ENCODE measurements at regions not wholly inside any gene's neighbourhood (a gene's known extent, or its start where the extent isn't known, plus 50 kb on each side); places are given as distances from the start of the nearest gene placed in this dataset.

DNA sequence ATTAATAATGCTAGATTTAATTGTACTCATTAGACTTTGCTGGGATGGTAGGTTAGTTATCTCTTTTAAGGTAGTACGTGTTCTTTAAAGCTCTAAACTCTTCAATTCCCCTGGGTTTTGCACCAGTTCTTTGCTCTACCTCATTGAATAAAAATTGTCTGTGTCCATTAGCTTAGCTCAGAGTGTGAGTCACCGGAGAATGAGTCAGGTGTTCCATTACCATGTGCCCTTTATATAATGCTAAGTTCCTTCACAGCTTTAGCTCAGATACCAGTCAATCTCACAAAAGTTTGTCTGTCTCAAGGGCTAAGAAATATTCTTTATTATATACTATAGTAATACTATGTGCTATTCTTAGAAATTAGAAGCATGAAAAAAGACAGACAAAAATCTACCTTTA is 339.4 kb downstream of the PRELID2 start:
- CTCF ChIA-PET (ENCODE audit: low intra/inter-chr PET ratio), result no interaction called here
- FAIRE-seq, result no peak
- no peak for TF ChIP-seq MNT (conservative IDR thresholded peaks at IDR 0.05)
- no peak for TF ChIP-seq RB1 (IDR thresholded peaks at IDR 0.05; ENCODE audit: low read depth)
- TF ChIP-seq FOSL1 (tag; conservative IDR thresholded peaks at IDR 0.05), result peak; percentile 93
- TF ChIP-seq JUND (IDR thresholded peaks at IDR 0.05; ENCODE audit: borderline replicate concordance, low read depth, low read length), result peak; percentile 75; the same call in 1 of the 2 replicates
- peak; percentile 83; the same call in 2 of the 3 replicates for TF ChIP-seq JUND (tag; IDR thresholded peaks at IDR 0.05; ENCODE audit: borderline replicate concordance, low read depth, low read length)
- TF ChIP-seq FOS (IDR thresholded peaks at IDR 0.05; ENCODE audit: extremely low read depth, insufficient read length), result peak; percentile 18
- no peak for TF ChIP-seq ZBTB17 (CRISPR knock-in tag; IDR thresholded peaks at IDR 0.05)
- TF ChIP-seq TFAP4 (CRISPR knock-in tag; IDR thresholded peaks at IDR 0.05; ENCODE audit: borderline replicate concordance), result no peak
- no peak for TF ChIP-seq CTCF (IDR thresholded peaks at IDR 0.05 in 2 of 3, conservative IDR thresholded peaks at IDR 0.05 in 1 of 3; ENCODE audit: insufficient read depth in 2 of 3, low read depth in 1 of 3, low read length in 3 of 3)
- peak; percentile 18; the same call in 1 of the 2 replicates for TF ChIP-seq ARID1B (IDR thresholded peaks at IDR 0.05)
- no peak for TF ChIP-seq NCOA4 (IDR thresholded peaks at IDR 0.05; ENCODE audit: partially characterized antibody)
- TF ChIP-seq ZNF586 (CRISPR knock-in tag; conservative IDR thresholded peaks at IDR 0.05), result no peak
- no peak for TF ChIP-seq ZNF217 (CRISPR knock-in tag; IDR thresholded peaks at IDR 0.05)
- TF ChIP-seq FUS (optimal IDR thresholded peaks at IDR 0.05; ENCODE audit: low read depth, low read length), result no peak
- no peak for TF ChIP-seq MXD1 (CRISPR knock-in tag; IDR thresholded peaks at IDR 0.05; ENCODE audit: borderline replicate concordance, poor library complexity, severe bottlenecking)
- no peak for TF ChIP-seq ESRRB (CRISPR knock-in tag; IDR thresholded peaks at IDR 0.05; ENCODE audit: borderline replicate concordance)
- TF ChIP-seq ZC3H8 (IDR thresholded peaks at IDR 0.05), result no peak
- TF ChIP-seq ATF7 (IDR thresholded peaks at IDR 0.05), result no peak

More for the DNA sequence above, 339.4 kb downstream of the PRELID2 start:
- intact Hi-C loops (cut with micrococcal nuclease) (no loop called here), in situ Hi-C loops (cut with MboI) (no loop called here)
- H3K79me2 ChIP-seq (ENCODE audit: control insufficient read depth, insufficient read depth, low read length), result no peaks in the 10 kb centered on the region
- no peak for ATAC-seq
- H4K20me1 ChIP-seq (replicated peaks; ENCODE audit: control insufficient read depth, insufficient read depth, low read length), result no peaks in the 10 kb centered on the region
- no peak overlapping the region for H3K27ac ChIP-seq (ENCODE audit: extremely low read depth, low read depth, low read length)
- no peaks in the 10 kb centered on the region for H3K36me3 ChIP-seq (ENCODE audit: control insufficient read depth, insufficient read depth, low read length)
- H3K4me3 ChIP-seq, result no peak overlapping the region
- peaks cover 4% of the 10 kb centered on the region for H3K9me1 ChIP-seq (ENCODE audit: control insufficient read depth, insufficient read depth, low read length)
- no peak overlapping the region for H3K9ac ChIP-seq (ENCODE audit: insufficient read depth in 1 of 2, low read depth in 2 of 2, low read length in 2 of 2)
- H3K27me3 ChIP-seq (ENCODE audit: control insufficient read depth in 2 of 2, insufficient read depth in 2 of 2, low read length in 2 of 2), result no peaks in the 10 kb centered on the region
- POLR2A ChIA-PET, result interaction anchor here (1.1 kb wide), 1 partner anchor 15 kb away, joined by 5 read pairs; no protein-coding TSS in a partner anchor
- no peaks in the 10 kb centered on the region for H3K9me3 ChIP-seq (replicated peaks; ENCODE audit: control insufficient read depth, insufficient read depth, low read depth, low read length)
- H3K4me2 ChIP-seq (ENCODE audit: insufficient read depth, low read length), result no peak overlapping the region
- WGBS (ENCODE audit: insufficient coverage, low coverage, missing lambda C conversion rate), result 0% methylated on average over 2 of the region's 2 CpGs
- no peaks in the 10 kb centered on the region for H3K4me1 ChIP-seq (replicated peaks in 1 of 2; ENCODE audit: control insufficient read depth in 2 of 2, insufficient read depth in 2 of 2, low read length in 2 of 2)
- no peak for DNase-seq (ENCODE audit: extremely low read depth in 1 of 4, low spot score in 3 of 4)
- BruUV-seq (replicated peaks), result no TSS peak
- no peak overlapping the region for H2AFZ ChIP-seq (ENCODE audit: low read depth, low read length)

Data from K562 (cell line).